OCI-LY3 (cell line): ENCODE measurements at regions not wholly inside any gene's neighbourhood (a gene's known extent, or its start where the extent isn't known, plus 50 kb on each side); places are given as distances from the start of the nearest gene placed in this dataset.

Source experiments
- CTCF ChIP-seq: fragments of 200-600, 300-600 bp; sonication (generic); IDR thresholded peaks from 2 replicates; pipeline ENCODE4 v1.5.1; 2014; ENCODE audit warnings: antibody characterized with exemption, low read length, low read depth
- EZH2phosphoT487 ChIP-seq: fragments of 200-600 bp; shearing (Covaris generic); IDR thresholded peaks from 2 replicates; pipeline ENCODE4 v1.6.1; 2018; ENCODE audit warnings: antibody characterized with exemption, mixed run types, low read depth

GRCh38 chr14:80323038-80323665 lies 111.8 kb upstream of the DIO2 start:
- TF ChIP-seq CTCF, result no peak
- no peak for TF ChIP-seq EZH2phosphoT487
